H9 (cell line): ENCODE measurements at regions not wholly inside any gene's neighbourhood (a gene's known extent, or its start where the extent isn't known, plus 50 kb on each side); places are given as distances from the start of the nearest gene placed in this dataset.

ENCODE experiments used
- DNase-seq: peaks from one replicate; pipeline ENCODE4 v3.0.0-alpha.2; 2017
- H2AFZ ChIP-seq: one replicate; pipeline ENCODE4 v1.6.1; 2013; ENCODE audit warnings: mild to moderate bottlenecking, low read length, control low read depth, moderate library complexity
- H2AK5ac ChIP-seq: 2 replicates; pipeline ENCODE4 v1.6.1; 2013; ENCODE audit warnings: low read length, control low read depth, mixed read lengths; ENCODE audit not compliant: insufficient read length
- H2BK120ac ChIP-seq: one replicate; pipeline ENCODE4 v1.6.1; 2013; ENCODE audit warnings: low read depth, mild to moderate bottlenecking, low read length, control low read depth, inconsistent platforms; ENCODE audit not compliant: poor library complexity, severe bottlenecking
- H2BK12ac ChIP-seq: 2 replicates; pipeline ENCODE4 v1.6.1; 2013; ENCODE audit warnings: low read length, control low read depth, mixed read lengths, low read depth; ENCODE audit not compliant: insufficient read length
- H2BK15ac ChIP-seq: 2 replicates; pipeline ENCODE4 v1.6.1; 2013; ENCODE audit warnings: low read depth, low read length, control low read depth
- H2BK20ac ChIP-seq: one replicate; pipeline ENCODE4 v1.6.1; 2013; ENCODE audit warnings: low read depth, mild to moderate bottlenecking, low read length, control low read depth, inconsistent platforms; ENCODE audit not compliant: poor library complexity, severe bottlenecking
- H2BK5ac ChIP-seq: 2 replicates; pipeline ENCODE4 v1.6.1; 2013; ENCODE audit warnings: low read length, control low read depth, mixed read lengths; ENCODE audit not compliant: insufficient read length
- H3K14ac ChIP-seq: 2 replicates; pipeline ENCODE4 v1.6.1; 2013; ENCODE audit warnings: low read length, control low read depth; ENCODE audit not compliant: insufficient read depth
- H3K18ac ChIP-seq: 2 replicates; pipeline ENCODE4 v1.6.1; 2013; ENCODE audit warnings: low read depth, mild to moderate bottlenecking, mixed read lengths, low read length, control low read depth; ENCODE audit not compliant: insufficient read length
- H3K23ac ChIP-seq: 2 replicates; pipeline ENCODE4 v1.6.1; 2013; ENCODE audit warnings: low read length, control low read depth, mixed read lengths, low read depth; ENCODE audit not compliant: insufficient read length
- H3K23me2 ChIP-seq: 2 replicates; pipeline ENCODE4 v1.6.1; 2013; ENCODE audit warnings: low read depth, mild to moderate bottlenecking, mixed read lengths, low read length, control low read depth; ENCODE audit not compliant: insufficient read length, poor library complexity, severe bottlenecking
- H3K27ac ChIP-seq: 2 replicates; pipeline ENCODE4 v1.5.1; 2013; ENCODE audit warnings: low read length, control low read depth, mixed read lengths, low read depth; ENCODE audit not compliant: insufficient read length
- H3K27me3 ChIP-seq: 2 replicates; pipeline ENCODE4 v1.6.1; 2013; ENCODE audit warnings: low read length, control low read depth, inconsistent platforms; ENCODE audit not compliant: insufficient read depth
- H3K4ac ChIP-seq: 2 replicates; pipeline ENCODE4 v1.6.1; 2013; ENCODE audit warnings: low read depth, mild to moderate bottlenecking, control low read depth, inconsistent platforms, low read length, moderate library complexity
- H3K4me1 ChIP-seq: 2 replicates; pipeline ENCODE4 v1.6.1; 2013; ENCODE audit warnings: low read length, control low read depth, inconsistent platforms; ENCODE audit not compliant: insufficient read depth
- H3K4me2 ChIP-seq: 2 replicates; pipeline ENCODE4 v1.6.1; 2013; ENCODE audit warnings: low read length, control low read depth, mixed read lengths; ENCODE audit not compliant: insufficient read length, insufficient read depth
- H3K56ac ChIP-seq: 2 replicates; pipeline ENCODE4 v1.6.1; 2013; ENCODE audit warnings: low read depth, mild to moderate bottlenecking, mixed read lengths, low read length, control low read depth; ENCODE audit not compliant: insufficient read length
- H3K79me1 ChIP-seq: 2 replicates; pipeline ENCODE4 v1.6.1; 2013; ENCODE audit warnings: low read depth, mild to moderate bottlenecking, moderate library complexity, low read length, control low read depth, inconsistent platforms; ENCODE audit not compliant: insufficient read depth, poor library complexity, severe bottlenecking
- H3K79me2 ChIP-seq: 2 replicates; pipeline ENCODE4 v1.6.1; 2013; ENCODE audit warnings: low read length, control low read depth, inconsistent platforms; ENCODE audit not compliant: insufficient read depth
- H3K9ac ChIP-seq: 2 replicates; pipeline ENCODE4 v1.6.1; 2013; ENCODE audit warnings: low read length, control low read depth, mixed read lengths; ENCODE audit not compliant: insufficient read length; ENCODE audit errors: extremely low read depth
- H3K9me3 ChIP-seq: one replicate; pipeline ENCODE4 v1.6.1; 2013; ENCODE audit warnings: low read depth, low read length, inconsistent platforms; ENCODE audit not compliant: control insufficient read depth
- H3T11ph ChIP-seq: one replicate; pipeline ENCODE4 v1.6.1; 2013; ENCODE audit warnings: mild to moderate bottlenecking, low read length, control low read depth, inconsistent platforms
- H4K20me1 ChIP-seq: one replicate; pipeline ENCODE4 v1.6.1; 2013; ENCODE audit not compliant: control insufficient read depth, insufficient read length, insufficient read depth
- H4K5ac ChIP-seq: 2 replicates; pipeline ENCODE4 v1.6.1; 2013; ENCODE audit warnings: low read depth, mild to moderate bottlenecking, mixed read lengths, low read length, control low read depth; ENCODE audit not compliant: insufficient read length
- H4K8ac ChIP-seq: replicated peaks from 2 replicates; pipeline ENCODE4 v1.6.1; 2013; ENCODE audit warnings: low read length, control low read depth, mixed read lengths, low read depth; ENCODE audit not compliant: insufficient read length
- H4K91ac ChIP-seq: 2 replicates; pipeline ENCODE4 v1.6.1; 2013; ENCODE audit warnings: low read depth, mild to moderate bottlenecking, moderate library complexity, mixed read lengths, low read length, control low read depth; ENCODE audit not compliant: insufficient read length
- H3K27ac Mint-ChIP-seq, 3 experiments: 2 replicates in 2 of 3; 3 replicates in 1 of 3; pipeline ENCODE4 v1.8.0; 2020 to 2021; ENCODE audit warnings: mixed read lengths in 3 of 3, mild to moderate bottlenecking in 1 of 3, moderate library complexity in 1 of 3
- H3K27me3 Mint-ChIP-seq: 2 replicates; pipeline ENCODE4 v1.8.0; 2021; ENCODE audit warnings: low read depth, mild to moderate bottlenecking, moderate library complexity, mixed read lengths
- H3K36me3 Mint-ChIP-seq, 3 experiments: 2 replicates in 2 of 3; 3 replicates in 1 of 3; pipeline ENCODE4 v1.8.0; 2020 to 2021; ENCODE audit warnings: low read depth in 3 of 3, mixed read lengths in 3 of 3; ENCODE audit not compliant: insufficient read depth in 1 of 3
- H3K4me1 Mint-ChIP-seq, 2 experiments: 2 replicates each; pipeline ENCODE4 v1.8.0; 2020; ENCODE audit warnings: mixed read lengths in 2 of 2
- H3K4me3 Mint-ChIP-seq, 2 experiments: 2 replicates in 1 of 2; 3 replicates in 1 of 2; pipeline ENCODE4 v1.8.0; 2020 to 2021; ENCODE audit warnings: mild to moderate bottlenecking in 2 of 2, mixed read lengths in 2 of 2, moderate library complexity in 1 of 2
- H3K9me3 Mint-ChIP-seq, 2 experiments: 2 replicates in 1 of 2; 3 replicates in 1 of 2; pipeline ENCODE4 v1.8.0; 2020; ENCODE audit warnings: mild to moderate bottlenecking in 2 of 2, mixed read lengths in 2 of 2, moderate library complexity in 1 of 2
- CTCF ChIP-seq: fragments of 200-600 bp; sonication (generic); conservative IDR thresholded peaks from 3 replicates; pipeline ENCODE4 v1.8.0; 2021; ENCODE audit warnings: antibody characterized with exemption, mild to moderate bottlenecking
- WGBS: extraction: QIAGEN DNeasy Blood & Tissue Kit; methylation state at CpG from one replicate; pipeline ENCODE4 v1.1.7; 2013; ENCODE audit warnings: missing lambda C conversion rate, low lambda C conversion rate, mixed read lengths; ENCODE audit not compliant: insufficient read length; ENCODE audit errors: extremely low coverage; 5-methylcytosine and 5-hydroxymethylcytosine counted together

- H3K27ac Mint-ChIP-seq: peak overlapping the region in 2 of 3 experiments; percentile 39 to 74; a peak in 1 of 7 replicates
- no peak overlapping the region for H2BK5ac ChIP-seq
- H3T11ph ChIP-seq: no peak overlapping the region
- H3K56ac ChIP-seq: no peak overlapping the region
- no CpG with 5 or more reads among the region's 5 CpGs for WGBS
- peaks cover 0 to 4% of the 10 kb centered on the region in 2 experiments; a peak in 2 of 4 replicates for H3K4me1 Mint-ChIP-seq
- H3K23me2 ChIP-seq: no peaks in the 10 kb centered on the region
- no peak overlapping the region for H3K14ac ChIP-seq
- H2AK5ac ChIP-seq: no peak overlapping the region
- no peak overlapping the region for H4K5ac ChIP-seq
- H2BK20ac ChIP-seq: no peak overlapping the region
- DNase-seq: no peak
- H3K9me3 ChIP-seq: no peaks in the 10 kb centered on the region
- no peak overlapping the region for H3K4me3 Mint-ChIP-seq
- H3K27ac ChIP-seq: no peak overlapping the region
- H4K8ac ChIP-seq: no peak overlapping the region
- no peak overlapping the region for H3K4me2 ChIP-seq
- no peak overlapping the region for H2BK12ac ChIP-seq
- H3K23ac ChIP-seq: no peak overlapping the region
- H2BK15ac ChIP-seq: no peak overlapping the region
- H3K79me2 ChIP-seq: no peaks in the 10 kb centered on the region
- no peak overlapping the region for H3K4ac ChIP-seq
- H3K27me3 Mint-ChIP-seq: no peaks in the 10 kb centered on the region; the same call in 1 of the 2 replicates
- H4K20me1 ChIP-seq: no peaks in the 10 kb centered on the region
- no peak for TF ChIP-seq CTCF
- no peak overlapping the region for H3K18ac ChIP-seq
- H3K4me1 ChIP-seq: no peaks in the 10 kb centered on the region
- H3K27me3 ChIP-seq: no peaks in the 10 kb centered on the region
- no peaks in the 10 kb centered on the region for H3K36me3 Mint-ChIP-seq
- H2BK120ac ChIP-seq: no peak overlapping the region
- H2AFZ ChIP-seq: no peak overlapping the region
- no peaks in the 10 kb centered on the region for H3K79me1 ChIP-seq
- no peak overlapping the region for H4K91ac ChIP-seq
- no peak overlapping the region for H3K9ac ChIP-seq
- H3K9me3 Mint-ChIP-seq: no peaks in the 10 kb centered on the region; a peak in 1 of 5 replicates
Observed at GRCh38 chr7:156400046-156400445, 240.5 kb upstream of the RNF32 start.
